ENCODE measurements at regions not wholly inside any gene's neighbourhood (a gene's known extent, or its start where the extent isn't known, plus 50 kb on each side); places are given as distances from the start of the nearest gene placed in this dataset.
"Not testable (repeated sequence)": the region's sequence is repeated elsewhere in the genome, so short reads cannot be mapped to it uniquely, and the experiment has no call there.

DNA sequence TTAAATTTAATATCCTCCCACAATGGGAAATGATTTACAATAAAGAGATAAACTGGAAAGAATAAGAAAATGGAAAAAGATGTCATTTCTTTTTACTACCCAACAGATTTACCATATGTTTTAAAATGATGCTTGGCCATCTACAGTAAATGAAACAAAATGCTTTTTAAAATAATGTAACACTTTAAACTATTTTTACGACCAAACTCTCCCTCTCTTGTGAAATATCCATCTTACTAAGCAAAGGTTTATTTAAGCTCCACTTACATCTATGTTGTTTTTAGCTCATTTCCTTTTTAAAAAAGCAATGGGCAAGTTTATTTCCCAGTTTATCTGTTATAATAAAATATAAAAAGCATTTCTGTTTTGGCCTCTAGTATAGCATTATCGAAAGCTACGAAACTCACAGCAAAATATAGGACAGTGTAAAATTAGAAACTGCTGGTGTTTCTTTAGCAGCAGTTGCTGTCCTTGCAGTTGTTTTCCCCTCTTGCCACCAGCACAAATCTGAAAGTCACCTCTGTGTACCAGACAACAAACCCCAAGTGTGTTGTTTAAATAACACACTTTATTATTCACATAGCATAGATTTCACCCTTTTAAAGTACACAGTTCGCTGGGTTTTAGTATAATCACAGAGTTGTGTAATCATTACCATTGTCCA, 195.1 kb downstream of the CDRT15L2 start:
- no peak for DNase-seq

DNA sequence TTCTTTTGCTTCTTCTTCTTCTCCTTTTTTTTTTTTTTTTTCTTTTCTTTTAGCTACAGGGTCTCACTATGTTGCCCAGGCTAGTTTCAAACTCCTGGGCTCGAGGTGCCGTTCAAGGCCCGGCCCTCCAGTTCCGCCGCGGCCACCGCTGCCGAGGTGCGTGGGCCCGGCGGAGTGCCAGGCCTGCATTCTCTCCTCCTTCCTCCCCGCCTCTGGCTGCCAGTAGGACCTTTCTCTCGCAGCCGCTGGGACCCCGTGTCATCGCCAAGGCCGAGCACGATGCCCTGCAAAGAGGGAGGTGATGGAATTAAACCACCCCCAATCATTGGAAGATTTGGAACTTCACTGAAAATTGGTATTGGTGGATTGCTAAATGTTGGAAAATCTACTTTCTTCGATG, 195.8 kb downstream of the CDRT15L2 start:
- no peak for DNase-seq

DNA sequence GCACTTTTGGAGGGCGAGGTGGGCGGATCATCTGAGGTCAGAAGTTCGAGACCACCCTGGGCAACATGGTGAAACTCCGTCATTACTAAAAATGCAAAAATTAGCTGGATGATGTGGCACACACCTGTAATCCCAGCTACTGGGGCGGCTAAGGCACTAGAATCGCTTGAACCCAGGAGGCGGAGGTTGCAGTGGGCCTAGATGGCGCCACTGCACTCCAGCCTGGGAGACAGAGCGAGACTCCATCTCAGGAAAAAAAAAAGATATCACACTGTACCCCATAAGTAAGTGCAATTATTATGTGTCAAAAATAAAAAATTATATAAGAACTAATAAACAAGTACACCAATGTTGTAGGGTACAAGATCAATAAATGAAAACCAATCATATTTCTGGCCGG, 200.0 kb downstream of the CDRT15L2 start:
- no peak for DNase-seq

DNA sequence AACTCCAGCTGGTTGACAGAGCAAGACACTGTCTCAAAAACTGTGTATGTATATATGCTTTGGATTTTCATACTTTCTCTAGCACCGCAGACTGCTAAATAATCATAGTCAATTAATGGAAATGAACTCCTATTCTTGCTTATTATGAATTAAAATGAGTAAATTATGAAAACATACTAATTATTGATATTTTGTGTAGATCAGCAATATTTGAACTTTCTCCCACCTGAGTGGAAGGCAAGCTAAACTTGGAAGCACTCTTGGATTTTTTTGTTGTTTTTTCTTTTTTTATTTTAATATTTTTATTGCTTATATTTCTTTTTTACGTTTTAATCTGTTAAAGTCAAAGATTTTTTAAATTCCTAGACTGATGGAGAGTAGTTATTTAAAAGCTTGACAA, 201.7 kb downstream of the CDRT15L2 start:
- no peak for DNase-seq

DNA sequence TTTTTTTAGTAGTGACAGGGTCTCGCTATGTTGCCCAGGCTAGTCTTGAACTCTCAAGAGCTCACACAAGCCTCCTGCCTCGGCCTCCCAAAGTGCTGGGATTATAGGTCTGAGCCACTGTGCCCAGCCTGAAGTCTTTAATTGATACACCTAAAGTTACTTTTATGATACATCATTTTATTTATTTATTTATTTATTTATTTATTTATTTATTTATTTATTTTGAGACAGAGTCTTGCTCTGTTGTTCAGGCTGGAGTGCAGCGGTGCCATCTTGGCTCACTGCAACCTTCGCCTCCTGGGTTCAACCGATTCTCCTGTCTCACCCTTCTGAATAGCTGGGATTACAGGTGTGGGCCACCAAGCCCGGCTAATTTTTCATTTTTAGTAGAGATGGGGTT, 202.3 kb downstream of the CDRT15L2 start:
- DNase-seq: not testable (repeated sequence)

DNA sequence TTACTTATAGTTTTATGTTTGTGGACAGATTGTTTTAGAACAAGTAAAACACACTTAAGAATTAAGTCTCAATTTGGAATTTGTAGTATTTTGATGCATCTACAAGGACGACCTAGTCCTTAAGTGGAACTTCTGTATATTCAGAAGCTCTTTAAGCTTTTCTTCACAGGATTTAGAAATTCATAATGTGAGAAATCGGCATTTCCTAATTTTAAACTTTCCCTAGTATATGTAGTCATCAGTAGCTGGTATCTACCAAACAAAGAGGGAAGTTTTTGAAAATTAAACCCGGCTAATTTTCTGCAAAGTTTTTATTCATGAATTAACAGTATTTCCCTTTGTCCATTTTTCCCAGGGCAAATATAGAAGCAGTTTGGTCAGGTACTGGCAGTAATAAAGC, 203.6 kb downstream of the CDRT15L2 start:
- DNase-seq: no peak

DNA sequence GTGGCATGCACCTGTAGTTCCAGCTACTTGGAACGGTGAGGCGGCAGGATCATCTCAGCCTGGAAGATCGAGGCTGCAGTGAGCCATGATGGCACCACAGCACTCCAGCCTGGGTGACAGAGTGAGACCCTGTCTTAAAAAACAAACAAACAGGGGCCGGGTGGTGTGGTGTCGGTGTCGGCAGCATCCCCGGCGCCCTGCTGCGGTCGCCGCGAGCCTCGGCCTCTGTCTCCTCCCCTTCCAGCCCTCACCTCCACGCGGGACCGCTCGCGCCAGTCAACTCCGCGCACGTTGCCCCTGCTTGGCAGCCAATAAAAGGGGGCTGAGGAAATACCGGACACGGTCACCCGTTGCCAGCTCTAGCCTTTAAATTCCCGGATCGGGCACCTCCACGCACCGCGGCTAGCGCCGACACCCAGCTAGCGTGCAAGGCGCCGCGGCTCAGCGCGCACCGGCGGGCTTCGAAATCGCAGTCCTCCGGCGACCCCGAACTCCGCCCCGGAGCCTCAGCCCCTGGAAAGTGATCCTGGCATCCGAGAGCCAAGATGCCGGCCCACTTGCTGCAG, 204.7 kb downstream of the CDRT15L2 start:
- DNase-seq: no peak

DNA sequence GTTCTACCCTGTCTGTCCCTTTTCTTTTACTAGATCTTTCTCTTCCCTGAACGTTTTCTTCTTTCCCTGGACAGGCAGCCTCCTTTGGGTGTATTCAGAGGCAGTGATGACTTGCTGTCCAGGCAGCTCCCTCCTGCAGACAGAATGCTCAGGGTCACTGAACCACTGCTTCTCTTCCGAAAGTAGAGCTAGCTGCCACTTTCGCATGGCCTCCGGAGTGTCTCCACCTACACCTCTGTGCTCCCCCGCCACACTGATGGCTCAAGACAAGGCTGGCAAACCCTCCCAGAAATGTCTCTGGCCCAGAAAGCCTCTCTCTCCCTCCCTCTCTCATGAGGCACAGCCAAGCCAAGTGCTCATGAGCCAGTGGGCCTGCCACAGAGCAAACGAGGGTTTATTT, 207.8 kb downstream of the CDRT15L2 start:
- DNase-seq: no peak

DNA sequence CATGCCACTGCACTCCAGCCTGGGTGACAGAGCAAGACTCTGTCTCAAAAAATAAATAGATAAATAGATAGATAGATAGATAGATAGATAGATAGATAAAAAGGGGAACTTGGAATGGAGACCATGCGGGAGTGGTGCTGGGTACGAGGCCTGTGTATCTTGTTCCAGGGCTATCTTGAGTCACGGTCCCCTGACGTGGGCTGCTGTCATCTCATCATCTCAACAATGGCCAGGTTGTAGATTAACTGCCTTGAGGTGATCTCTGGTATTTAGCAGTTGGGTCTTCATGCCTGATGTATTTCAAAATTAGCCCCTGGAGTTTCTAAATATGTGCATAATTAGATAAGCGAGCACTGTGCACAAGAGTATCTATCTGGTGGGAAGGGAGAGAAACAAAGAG, 212.1 kb downstream of the CDRT15L2 start:
- no peak for DNase-seq

DNA sequence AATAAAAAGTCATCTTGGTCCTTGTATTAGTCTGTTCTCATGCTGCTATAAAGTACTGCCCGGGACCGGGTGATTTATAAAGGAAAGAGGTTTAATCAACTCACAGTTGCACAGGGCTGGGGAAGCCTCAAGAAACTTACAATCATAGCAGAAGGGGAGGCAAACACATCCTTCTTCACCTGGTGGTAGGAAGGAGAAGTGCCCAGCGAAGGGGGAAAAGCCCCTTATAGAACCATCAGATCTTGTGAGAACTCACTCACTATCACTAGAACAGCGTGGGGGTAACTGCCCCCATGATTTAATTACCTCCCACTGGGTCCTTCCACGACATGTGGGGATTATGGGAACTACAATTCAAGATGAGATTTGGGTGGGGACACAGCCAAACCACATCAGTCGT, 215.0 kb downstream of the CDRT15L2 start:
- DNase-seq: not testable (repeated sequence)

DNA sequence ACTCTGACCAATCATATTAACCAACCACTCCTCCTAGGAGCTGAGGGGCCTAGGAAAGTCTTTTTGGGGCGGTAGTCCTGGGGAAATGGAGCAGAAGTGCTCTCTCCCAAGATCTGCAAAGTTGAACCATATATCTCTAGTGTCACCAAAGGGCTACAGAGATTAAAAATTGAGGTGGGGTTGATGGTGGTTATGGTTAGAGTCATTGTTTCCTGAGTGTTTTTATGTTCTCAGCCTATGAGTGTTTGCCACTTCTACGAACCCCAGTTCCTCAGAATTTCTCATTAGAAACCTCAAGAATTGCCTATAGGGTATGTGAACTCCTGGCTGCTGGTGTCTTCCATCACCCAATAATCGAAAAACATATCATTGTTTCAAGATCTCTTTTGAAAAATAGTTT, 217.8 kb downstream of the CDRT15L2 start:
- DNase-seq: peak in 1 of 5 donors; percentile 16

DNA sequence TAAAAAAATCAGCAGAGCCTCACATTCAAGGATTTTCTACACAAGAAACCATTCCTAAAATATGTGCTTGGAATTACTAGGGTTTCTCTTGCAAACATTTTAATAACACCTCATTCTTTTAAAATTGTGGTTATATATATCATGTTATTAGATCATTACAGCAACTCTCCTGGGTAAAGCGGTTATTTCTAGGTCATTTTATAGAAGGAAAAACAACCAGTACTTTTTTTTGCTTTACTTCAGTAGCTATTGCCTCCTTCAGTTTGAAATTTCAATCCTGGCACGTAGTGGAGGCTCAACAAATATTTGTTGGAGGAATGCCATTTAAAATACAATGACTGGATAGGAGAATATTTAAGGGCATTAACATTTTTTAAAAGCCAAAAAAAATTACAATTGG, 220.6 kb downstream of the CDRT15L2 start:
- DNase-seq: no peak

DNA sequence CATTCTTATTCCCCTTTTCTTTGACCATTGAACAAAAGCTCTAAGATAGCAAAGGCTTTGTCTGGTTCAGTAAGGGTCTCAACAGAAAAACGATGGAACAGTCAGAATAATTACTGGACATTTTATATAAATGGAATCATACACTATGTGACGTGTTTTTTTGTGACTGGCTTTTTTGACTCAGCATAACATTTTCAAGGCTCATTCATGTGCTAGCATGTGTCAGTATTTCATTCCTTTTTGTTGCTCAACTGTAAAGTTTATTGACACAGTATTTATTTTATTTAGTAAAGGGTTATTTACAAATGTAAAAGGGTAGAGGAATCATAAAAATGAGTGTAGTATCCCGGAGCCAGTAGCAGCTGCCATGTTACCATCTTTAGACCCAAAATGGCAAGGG, 226.2 kb downstream of the CDRT15L2 start:
- DNase-seq: no peak

DNA sequence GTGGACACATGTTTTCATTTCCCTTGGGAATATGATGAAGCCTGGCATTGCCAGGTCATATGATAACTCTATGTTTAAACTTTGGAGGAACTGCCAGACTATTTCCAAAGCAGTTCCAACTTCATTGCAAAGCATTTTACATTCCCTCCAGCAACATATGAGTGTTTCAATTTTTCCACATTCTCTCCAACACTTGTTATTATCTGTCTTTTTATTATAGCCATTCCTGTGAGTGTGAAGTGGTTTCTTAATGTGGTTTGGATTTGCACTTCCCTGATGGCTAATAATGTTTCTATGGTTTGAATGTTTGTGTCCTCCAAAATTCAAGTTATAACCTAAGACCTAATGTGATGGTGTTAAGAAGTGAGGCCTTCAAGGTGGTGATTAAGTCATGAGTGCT, 228.0 kb downstream of the CDRT15L2 start:
- DNase-seq: not testable (repeated sequence)

DNA sequence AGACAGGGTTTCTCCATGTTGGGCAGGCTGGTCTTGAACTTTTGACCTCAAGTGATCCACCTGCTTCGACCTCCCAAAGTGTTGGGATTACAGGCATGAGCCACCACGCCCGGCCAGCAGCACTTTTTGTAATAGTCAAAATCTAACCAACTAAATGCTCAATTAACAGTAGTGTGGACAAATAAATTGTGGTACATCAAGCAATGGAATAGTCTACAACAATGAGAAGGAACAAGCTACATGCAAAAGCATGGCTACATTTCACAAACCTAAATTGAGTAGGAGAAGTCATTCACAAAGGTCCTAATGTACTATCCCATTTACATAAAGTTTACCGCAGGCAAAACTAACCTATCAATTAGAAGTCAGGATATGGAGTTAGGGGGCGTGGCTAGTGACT, 227.4 kb downstream of the USP22 start:
- not testable (repeated sequence) for DNase-seq

DNA sequence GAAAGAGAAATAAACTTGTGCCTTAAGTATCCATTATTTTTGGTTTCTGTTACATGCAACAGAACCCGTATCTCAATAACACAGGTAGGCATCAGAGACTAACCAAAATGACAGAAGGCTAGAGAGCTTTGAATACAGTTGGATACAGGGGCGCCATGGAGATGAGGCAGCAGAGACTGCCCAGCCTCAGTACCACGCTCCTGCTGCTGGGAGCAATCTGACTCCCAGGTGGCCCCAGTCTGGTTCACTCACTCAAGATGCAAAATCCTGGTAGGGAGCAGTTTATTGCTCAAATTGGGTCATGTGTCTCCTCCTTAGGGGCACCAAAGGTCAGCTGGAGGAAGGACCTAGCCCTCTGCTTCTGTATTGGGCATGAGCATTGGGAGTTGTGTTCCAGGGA, 218.9 kb downstream of the USP22 start:
- no peak for DNase-seq

DNA sequence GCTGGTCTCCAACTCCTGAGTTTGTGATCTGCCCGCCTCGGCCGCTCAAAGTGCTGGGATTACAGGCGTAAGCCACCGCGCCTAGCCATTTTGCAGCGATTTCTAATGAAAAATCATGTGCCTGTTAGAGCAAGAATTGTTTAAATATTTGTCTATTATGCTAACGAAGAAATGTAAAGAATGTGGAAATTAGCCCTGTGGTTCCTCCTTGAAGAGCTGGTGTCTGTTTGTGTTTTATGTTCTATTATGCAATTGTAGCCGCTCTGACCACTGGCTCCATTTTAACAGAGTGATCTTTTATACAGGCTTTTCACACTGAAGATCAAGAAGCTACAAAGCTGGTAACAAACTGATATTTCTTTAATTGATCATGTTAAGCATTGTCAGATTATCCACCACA, 217.3 kb downstream of the USP22 start:
- DNase-seq: no peak

DNA sequence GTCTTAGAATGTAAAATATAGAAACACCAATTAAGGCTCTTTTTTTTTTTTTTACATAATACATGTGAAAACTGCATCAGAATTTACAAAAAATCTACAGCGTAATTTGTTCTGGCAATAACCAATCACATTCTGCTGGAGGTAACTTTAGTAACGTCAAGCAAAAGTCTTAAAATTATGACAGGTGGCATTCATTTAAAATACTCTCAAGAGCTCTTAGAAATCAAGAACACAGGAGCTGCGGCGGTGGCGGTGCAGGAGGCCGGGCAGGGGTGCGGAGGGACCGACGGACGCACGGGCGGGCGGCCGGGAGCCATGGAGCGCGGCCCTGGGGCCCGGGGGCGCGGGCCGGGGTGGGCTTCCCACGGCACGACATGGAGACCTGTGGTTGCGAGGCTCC, 202.4 kb downstream of the USP22 start:
- not testable (repeated sequence) for DNase-seq

DNA sequence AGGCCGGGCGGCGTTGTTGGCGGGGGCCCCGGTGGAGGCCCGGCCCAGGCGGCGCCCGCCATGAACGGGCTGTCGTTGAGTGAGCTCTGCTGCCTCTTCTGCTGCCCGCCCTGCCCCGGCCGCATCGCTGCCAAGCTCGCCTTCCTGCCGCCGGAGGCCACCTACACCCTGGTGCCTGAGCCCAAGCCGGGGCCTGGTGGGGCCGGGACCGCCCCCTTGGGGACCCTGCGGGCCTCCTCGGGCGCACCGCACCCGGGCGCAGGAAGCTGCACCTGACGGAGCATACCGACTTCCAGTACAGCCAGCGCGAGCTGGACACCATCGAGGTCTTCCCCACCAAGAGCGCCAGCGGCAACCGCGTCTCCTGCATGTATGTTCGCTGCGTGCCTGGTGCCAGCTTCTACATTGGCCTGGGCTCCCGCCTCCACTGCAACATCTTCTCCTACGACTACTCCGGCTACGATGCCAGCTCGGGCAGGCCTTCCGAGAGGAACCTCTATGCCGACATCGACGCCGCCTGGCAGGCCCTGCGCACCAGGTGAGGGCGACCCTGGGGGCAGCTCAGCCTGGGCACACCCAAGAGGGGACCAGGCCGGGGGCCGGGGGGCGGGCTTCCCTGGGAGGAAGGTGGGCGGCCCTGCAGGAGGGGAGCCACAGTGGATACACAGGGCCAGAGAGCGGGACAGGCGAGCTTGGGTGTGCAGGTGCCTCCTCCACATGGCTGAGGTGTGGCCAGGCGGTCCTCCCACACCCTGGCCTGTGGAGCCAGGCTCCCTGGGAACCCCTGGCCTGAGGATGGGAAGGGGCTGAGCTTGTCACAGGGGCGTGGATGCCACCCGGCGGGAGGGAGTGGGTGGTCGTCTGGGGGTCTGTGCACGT, 201.6 kb downstream of the USP22 start:
- DNase-seq: not testable (repeated sequence)

DNA sequence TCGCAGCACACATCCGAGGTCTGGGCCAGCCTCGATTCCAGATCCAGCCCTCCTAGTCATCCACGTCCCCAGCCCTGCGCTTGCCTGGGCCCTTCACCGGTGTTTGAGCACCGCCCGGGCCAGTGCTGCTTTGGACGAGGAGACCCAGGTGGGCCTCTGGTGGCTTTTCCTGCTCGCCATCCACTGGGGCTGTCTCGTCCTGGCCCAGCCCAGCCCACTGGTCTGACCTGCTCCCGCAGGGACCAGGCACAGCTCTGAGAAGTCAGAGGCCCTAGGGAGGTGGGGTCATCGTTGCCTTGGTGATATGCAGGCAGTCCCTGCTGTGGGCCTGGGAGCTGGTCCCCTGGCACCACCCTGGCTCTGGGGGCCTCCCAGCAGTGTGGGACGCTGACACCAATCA, 200.8 kb downstream of the USP22 start:
- not testable (repeated sequence) for DNase-seq

DNA sequence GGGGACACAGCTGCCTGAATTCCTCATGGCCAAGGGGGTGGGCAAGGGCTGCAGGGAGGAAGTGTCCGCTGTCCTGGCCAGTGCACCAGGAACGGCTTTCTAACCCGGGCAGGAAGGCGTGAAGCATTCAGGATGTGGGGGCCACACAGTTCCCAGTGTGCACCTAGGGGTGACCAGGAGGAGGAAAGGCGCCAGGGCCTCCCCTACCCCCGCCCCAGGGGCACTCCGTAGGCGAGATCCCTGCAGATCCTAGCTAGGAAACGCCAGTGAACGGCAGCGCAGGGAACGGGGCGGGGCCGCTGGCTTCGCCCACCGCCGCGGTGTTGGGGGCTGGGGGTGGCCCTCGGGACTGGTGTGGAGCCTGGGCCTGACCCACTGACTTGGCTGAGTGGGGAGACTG, 199.6 kb downstream of the USP22 start:
- not testable (repeated sequence) for DNase-seq

DNA sequence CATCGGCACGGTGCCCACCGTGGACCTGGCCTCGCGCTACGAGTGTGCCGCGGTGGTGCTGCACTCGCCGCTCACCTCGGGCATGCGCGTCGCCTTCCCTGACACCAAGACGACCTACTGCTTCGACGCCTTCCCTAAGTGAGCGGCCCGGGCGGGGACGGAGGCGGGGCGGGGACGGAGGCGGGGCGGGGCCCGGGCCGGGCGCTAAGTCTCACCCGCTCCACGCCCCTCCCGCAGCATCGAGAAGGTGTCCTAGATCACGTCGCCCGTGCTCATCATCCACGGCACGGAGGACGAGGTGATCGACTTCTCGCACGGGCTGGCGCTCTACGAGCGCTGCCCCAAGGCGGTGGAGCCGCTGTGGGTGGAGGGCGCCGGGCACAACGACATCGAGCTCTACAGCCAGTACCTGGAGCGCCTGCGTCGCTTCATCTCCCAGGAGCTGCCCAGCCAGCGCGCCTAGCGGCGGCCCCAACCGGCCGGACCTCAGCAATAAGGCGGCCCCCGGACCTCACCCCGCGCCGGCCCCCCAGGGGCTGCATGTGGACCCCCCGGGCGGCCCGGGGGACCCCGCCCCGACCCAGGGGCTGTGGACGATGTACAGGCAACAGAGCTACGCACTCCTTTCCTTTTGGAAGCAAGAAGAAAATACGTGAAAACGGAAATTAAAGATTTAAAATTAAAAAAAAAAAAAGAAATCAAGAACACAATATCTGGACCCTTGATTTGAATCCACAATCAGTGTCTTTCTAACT, 198.8 kb downstream of the USP22 start:
- DNase-seq: peak in 1 of 5 donors; percentile 22

DNA sequence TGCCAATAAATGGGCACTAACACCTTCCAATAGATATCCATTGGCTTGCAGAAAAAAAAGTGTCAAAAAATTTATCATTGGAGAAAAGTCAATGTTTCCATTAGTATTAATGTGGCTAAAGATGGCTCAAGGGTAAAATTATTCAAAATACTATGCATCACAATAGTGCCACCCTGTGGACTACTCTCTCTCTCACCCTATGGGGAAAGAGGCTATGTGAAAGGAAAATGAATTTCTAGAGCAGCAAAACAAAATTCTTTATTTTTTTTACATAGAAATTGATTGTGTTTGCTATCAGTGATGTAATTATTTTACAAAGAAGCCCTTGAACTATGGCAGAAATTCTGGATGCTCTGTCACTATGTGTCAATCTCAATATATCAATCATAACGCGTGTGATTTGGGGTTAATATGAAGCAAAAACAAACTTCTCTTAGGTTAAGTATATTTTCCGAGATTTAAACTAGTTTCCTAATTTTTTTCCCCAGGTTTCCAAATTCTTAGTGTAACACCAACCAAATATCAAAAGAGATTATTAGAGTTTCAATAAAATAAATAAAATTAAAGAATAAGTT, 193.9 kb downstream of the USP22 start:
- not testable (repeated sequence) for DNase-seq
